Heart left ventricle (tissue), 16 donors: ENCODE measurements at regions not wholly inside any gene's neighbourhood (a gene's known extent, or its start where the extent isn't known, plus 50 kb on each side); places are given as distances from the start of the nearest gene placed in this dataset.

Source experiments
- ATAC-seq, 4 donors: fragments of 200-7000 bp; cut with Tn5 transposase; one replicate each; pipeline ENCODE4 v1.9.1; 2020 to 2022; ENCODE audit warnings: moderate library complexity in 4 of 4, mild to moderate bottlenecking in 3 of 4, moderate number of reproducible peaks in 1 of 4
- DNase-seq, 5 donors: peaks; one replicate each; pipeline ENCODE4 v3.0.0-alpha.2; 2020
- H3K27ac ChIP-seq, 12 donors: fragments of 200-600 bp; sonication (generic) in 4 of 12; one replicate each; pipeline versions ENCODE4 v1.5.0 to v1.8.0; 2016 to 2022; ENCODE audit warnings: mild to moderate bottlenecking in 2 of 12
- H3K27me3 ChIP-seq, 9 donors: fragments of 200-600 bp; sonication (generic) in 2 of 9; one replicate each; pipeline versions ENCODE4 v1.5.1 to v1.8.0; 2016 to 2022; ENCODE audit warnings: mild to moderate bottlenecking in 3 of 9
- H3K36me3 ChIP-seq, 9 donors: fragments of 200-600 bp; sonication (generic) in 2 of 9; one replicate each; pipeline versions ENCODE4 v1.5.0 to v1.8.0; 2018 to 2022; ENCODE audit warnings: mild to moderate bottlenecking in 2 of 9
- H3K4me1 ChIP-seq, 12 donors: fragments of 200-600 bp; sonication (generic) in 4 of 12; one replicate each; pipeline versions ENCODE4 v1.5.0 to v1.8.0; 2016 to 2022; ENCODE audit warnings: mild to moderate bottlenecking in 3 of 12
- H3K4me3 ChIP-seq, 12 donors: fragments of 200-600 bp; sonication (generic) in 4 of 12; one replicate each; pipeline versions ENCODE4 v1.5.0 to v1.8.0; 2017 to 2022; ENCODE audit warnings: mild to moderate bottlenecking in 9 of 12, moderate library complexity in 4 of 12
- H3K9me3 ChIP-seq, 12 donors: fragments of 200-600 bp; sonication (generic) in 4 of 12; one replicate each; pipeline versions ENCODE4 v1.5.0 to v1.8.0; 2016 to 2022; ENCODE audit warnings: mild to moderate bottlenecking in 1 of 12
- POLR2A ChIP-seq, 2 donors: fragments of 450-650 bp; IDR thresholded peaks; one replicate each; pipeline ENCODE4 v1.6.1; 2017; ENCODE audit warnings: antibody characterized with exemption in 2 of 2, mild to moderate bottlenecking in 2 of 2, moderate library complexity in 2 of 2
- WGBS, 4 donors: extraction: QIAGEN DNeasy Blood & Tissue Kit in 2 of 4; methylation state at CpG; one replicate each; pipeline versions ENCODE4 v1.1.5 to v1.1.7; 2013 to 2018; 5-methylcytosine and 5-hydroxymethylcytosine counted together
- intact Hi-C, 10 donors: fragments of 100-400 bp; cut with DNase I; formaldehyde crosslinking; loops; one replicate each; pipeline versions ENCODE4 v1.11.1 to v1.14.2; 2022
- TF ChIP-seq, protein P1 (sequence below), 12 donors: fragments of 200-600 bp; sonication (generic) in 4 of 12; IDR thresholded peaks; one replicate each; pipeline versions ENCODE4 v1.5.0 to v1.8.0; 2018 to 2022; ENCODE audit warnings: antibody characterized with exemption in 12 of 12, mild to moderate bottlenecking in 5 of 12
- donor health status: ischemic (EF 13 %, LVEDD 7.1; RV severe dilation, severe dysfunction).
- donor health status: healthy with polysubstance abuse.
- donor health status: DM: no; HTN: yes; CAD: no.
- donor health status: DM: no; HTN: no; CAD: no.
- donor health status: ischemic (EF 25% LVEDD 6.9; RV normal size, moderate dysfunction).
- donor health status: ischemic (EF 25% LVEDD 5.7; RV mildly dilated, moderate dysfunction).
- donor health status: healthy.
- donor health status: DM: yes; HTN: yes; CAD: no.
- donor health status: ischemic (EF 35%, LVEDD 5.7; RV mildly dilated, moderate dysfunction).
- donor health status: nonischemic (EF 11% LVEDD 7.7; RV severe dilation, severe dysfunction).
- donor health status: DM: yes; HTN: yes; CAD: no.
- donor health status: PGD.
- donor health status: ischemic (EF 29% LVEDD 5.4; RV normal size, mild dysfunction).
- donor health status: nonischemic (EF 23%, LVEDD 6.1; RV moderate dilation, normal function).

DNA sequence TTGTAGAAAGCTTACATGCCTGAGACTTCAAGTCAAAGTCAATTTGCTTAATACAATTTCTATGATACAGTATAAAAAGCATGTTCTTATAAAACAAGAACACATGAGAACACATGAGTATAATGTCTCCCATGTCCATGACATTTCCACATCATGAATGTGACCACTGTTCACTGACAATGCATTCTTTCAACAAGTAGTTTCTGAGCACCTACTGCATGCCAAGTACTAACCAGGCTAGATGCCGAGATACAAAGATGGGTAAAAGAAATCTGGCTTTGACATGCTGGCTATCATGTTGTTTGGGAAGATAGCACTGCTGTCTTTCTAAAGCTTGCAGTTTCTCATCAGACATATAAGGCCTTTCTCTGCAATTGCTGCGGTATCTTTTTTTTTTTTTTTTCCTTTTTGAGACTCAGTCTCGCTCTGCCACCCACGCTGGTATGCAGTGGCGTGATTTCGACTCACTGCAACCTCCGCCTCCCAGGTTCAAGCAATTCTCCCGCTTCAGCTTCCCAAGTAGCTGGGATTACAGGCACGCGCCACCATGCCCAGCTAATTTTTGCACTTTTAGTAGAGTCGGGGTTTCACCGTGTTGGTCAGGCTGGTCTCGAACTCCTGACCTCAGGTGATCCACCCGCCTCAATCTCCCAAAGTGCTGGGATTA lies 123.6 kb upstream of the DST start:
- TF ChIP-seq, protein P1, sequence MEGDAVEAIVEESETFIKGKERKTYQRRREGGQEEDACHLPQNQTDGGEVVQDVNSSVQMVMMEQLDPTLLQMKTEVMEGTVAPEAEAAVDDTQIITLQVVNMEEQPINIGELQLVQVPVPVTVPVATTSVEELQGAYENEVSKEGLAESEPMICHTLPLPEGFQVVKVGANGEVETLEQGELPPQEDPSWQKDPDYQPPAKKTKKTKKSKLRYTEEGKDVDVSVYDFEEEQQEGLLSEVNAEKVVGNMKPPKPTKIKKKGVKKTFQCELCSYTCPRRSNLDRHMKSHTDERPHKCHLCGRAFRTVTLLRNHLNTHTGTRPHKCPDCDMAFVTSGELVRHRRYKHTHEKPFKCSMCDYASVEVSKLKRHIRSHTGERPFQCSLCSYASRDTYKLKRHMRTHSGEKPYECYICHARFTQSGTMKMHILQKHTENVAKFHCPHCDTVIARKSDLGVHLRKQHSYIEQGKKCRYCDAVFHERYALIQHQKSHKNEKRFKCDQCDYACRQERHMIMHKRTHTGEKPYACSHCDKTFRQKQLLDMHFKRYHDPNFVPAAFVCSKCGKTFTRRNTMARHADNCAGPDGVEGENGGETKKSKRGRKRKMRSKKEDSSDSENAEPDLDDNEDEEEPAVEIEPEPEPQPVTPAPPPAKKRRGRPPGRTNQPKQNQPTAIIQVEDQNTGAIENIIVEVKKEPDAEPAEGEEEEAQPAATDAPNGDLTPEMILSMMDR (IDR thresholded peaks at IDR 0.05): no peak
- Histone ChIP-seq H3K36me3 (no peaks in the 10 kb centered on the region), H3K4me1 (peaks cover 0 to 80% (median 56%) of the 10 kb centered on the region in 12 donors), H3K9me3 (no peaks in the 10 kb centered on the region), H3K27ac (peak overlapping the region in 1 of 12 donors; percentile 22), H3K27me3 (no peaks in the 10 kb centered on the region), H3K4me3 (no peak overlapping the region)
- intact Hi-C loops: loop anchor here in 6 of 10 donors (2.0 to 5.0 kb wide), 5 partner anchors 59 to 86 kb away; no protein-coding TSS in a partner anchor
- DNase-seq (no peak), ATAC-seq (no peak)
- 91 to 94% (median 93%) methylated on average over 14 of the region's 14 CpGs for WGBS, 4 donors

DNA sequence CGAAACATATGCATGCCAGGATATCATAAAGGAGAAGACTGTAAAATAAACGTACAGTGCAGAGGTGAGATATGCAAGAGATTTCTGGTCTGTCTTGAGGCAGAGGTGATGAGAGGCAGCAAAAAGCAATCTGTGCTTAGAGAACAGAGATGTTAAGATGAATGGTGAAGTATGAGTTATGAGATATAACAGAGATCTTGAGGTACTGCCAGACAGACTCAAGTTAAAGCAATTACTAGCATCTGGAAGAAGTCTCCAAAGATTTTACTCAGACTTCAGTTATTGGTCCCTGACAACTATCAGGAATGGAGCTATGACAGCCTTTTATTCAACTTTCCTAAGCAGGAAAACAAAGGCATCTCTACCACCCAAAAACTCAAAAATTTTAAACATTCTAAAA lies 122.8 kb upstream of the DST start:
- Histone ChIP-seq H3K36me3 (no peaks in the 10 kb centered on the region), H3K27ac (no peak overlapping the region), H3K27me3 (no peaks in the 10 kb centered on the region), H3K4me1 (peaks cover 0 to 72% (median 50%) of the 10 kb centered on the region in 12 donors), H3K4me3 (no peak overlapping the region), H3K9me3 (no peaks in the 10 kb centered on the region)
- WGBS, 4 donors: 53 to 64% (median 59%) methylated on average over 2 of the region's 2 CpGs
- DNase-seq (no peak), ATAC-seq (no peak)
- TF ChIP-seq, protein P1 (IDR thresholded peaks at IDR 0.05): no peak
- no peak for TF ChIP-seq POLR2A (IDR thresholded peaks at IDR 0.05)
- intact Hi-C loops: loop anchor here in 5 of 10 donors (5.0 kb wide), 4 partner anchors 58 to 87 kb away; no protein-coding TSS in a partner anchor

DNA sequence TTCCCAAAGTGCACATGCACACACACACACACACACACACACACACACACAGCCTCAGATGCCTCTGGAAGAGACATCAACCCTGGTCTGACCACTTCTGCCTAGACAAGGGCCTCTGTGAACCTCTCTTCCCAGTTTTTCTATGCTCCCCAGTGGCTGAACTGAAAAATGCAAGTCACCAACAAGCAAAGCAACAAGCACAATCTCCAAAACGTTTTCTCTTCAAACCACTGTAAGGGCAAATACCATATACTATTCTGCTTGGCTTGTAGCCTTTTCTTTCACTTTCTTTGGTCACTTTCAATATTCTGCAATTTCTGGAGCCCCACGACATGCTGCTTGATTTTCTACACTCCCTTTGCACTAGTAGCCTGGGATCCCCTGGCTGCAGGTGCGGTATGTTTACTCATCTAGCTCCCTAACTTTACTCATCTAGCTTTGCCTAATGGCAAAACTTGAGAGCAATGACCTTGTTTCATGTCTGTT lies 121.4 kb upstream of the DST start:
- DNase-seq (no peak), ATAC-seq (peak; percentile 38 to 68 (median 62))
- no peak overlapping the region for H3K4me3 ChIP-seq
- 50 to 60% (median 53%) methylated on average over 3 of the region's 3 CpGs for WGBS, 4 donors
- TF ChIP-seq, protein P1 (IDR thresholded peaks at IDR 0.05): peak in 10 of 12 donors; percentile 12 to 46 (median 34)
- TF ChIP-seq POLR2A (IDR thresholded peaks at IDR 0.05): no peak
- intact Hi-C loops: no loop called here
- H3K27me3 ChIP-seq: no peaks in the 10 kb centered on the region
- H3K9me3 ChIP-seq: no peaks in the 10 kb centered on the region
- peak overlapping the region in 5 of 12 donors; percentile 2 to 64 (median 43) for H3K27ac ChIP-seq
- H3K36me3 ChIP-seq: no peaks in the 10 kb centered on the region
- H3K4me1 ChIP-seq: peaks cover 0 to 58% (median 40%) of the 10 kb centered on the region in 12 donors

DNA sequence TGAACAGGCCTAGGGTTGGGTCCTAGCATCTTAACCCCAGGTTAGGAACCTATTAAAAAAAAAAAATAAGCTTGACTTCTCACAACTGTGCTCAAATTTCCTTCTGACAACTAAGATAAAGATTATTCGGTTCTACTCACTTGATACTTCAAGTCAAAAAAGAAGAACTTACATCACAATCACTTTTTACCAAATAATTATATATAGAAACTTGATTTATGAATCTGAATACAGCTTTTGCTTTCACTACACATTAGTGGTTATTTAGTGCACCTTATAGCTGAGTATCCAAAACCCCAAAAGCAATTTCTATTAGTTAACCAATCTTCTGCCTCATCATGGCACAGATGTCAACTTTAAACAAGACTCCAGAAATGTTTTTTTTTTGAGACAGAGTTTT lies 119.0 kb upstream of the DST start:
- Histone ChIP-seq H3K9me3 (no peaks in the 10 kb centered on the region), H3K36me3 (no peaks in the 10 kb centered on the region), H3K4me3 (no peak overlapping the region), H3K27ac (no peak overlapping the region), H3K4me1 (peaks cover 0 to 53% (median 42%) of the 10 kb centered on the region in 12 donors), H3K27me3 (no peaks in the 10 kb centered on the region)
- 76 to 89% (median 84%) methylated on average over 1 of the region's 1 CpG for WGBS, 4 donors
- ATAC-seq: no peak
- no peak for TF ChIP-seq POLR2A (IDR thresholded peaks at IDR 0.05)
- intact Hi-C loops: no loop called here
- DNase-seq: no peak
